ENCODE measurements at regions not wholly inside any gene's neighbourhood (a gene's known extent, or its start where the extent isn't known, plus 50 kb on each side); places are given as distances from the start of the nearest gene placed in this dataset.

DNA sequence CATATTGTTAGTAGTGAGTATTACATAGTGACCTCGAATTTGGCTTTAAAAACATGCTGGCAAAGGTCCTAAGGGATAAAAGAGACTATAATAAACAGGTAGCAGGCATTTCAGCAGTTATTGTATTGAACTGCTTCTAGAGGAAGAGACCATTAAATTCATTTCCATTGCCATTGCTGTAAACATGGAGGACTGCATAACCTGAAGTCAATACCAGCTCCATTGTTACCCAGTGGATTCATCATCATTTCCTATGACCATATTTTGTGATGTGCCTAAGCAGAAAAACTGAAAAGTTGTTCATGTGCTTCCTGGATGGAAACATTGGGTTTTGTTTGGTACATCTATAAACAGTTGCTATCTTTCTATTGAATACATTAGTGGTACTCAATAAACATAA is 482.5 kb upstream of the UBE2E2 start:
- TF ChIP-seq, protein P1, sequence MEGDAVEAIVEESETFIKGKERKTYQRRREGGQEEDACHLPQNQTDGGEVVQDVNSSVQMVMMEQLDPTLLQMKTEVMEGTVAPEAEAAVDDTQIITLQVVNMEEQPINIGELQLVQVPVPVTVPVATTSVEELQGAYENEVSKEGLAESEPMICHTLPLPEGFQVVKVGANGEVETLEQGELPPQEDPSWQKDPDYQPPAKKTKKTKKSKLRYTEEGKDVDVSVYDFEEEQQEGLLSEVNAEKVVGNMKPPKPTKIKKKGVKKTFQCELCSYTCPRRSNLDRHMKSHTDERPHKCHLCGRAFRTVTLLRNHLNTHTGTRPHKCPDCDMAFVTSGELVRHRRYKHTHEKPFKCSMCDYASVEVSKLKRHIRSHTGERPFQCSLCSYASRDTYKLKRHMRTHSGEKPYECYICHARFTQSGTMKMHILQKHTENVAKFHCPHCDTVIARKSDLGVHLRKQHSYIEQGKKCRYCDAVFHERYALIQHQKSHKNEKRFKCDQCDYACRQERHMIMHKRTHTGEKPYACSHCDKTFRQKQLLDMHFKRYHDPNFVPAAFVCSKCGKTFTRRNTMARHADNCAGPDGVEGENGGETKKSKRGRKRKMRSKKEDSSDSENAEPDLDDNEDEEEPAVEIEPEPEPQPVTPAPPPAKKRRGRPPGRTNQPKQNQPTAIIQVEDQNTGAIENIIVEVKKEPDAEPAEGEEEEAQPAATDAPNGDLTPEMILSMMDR (IDR thresholded peaks at IDR 0.05), result no peak
- TF ChIP-seq POLR2AphosphoS5 (IDR thresholded peaks at IDR 0.05; ENCODE audit: low read depth, low read length) (no peak), YY1 (IDR thresholded peaks at IDR 0.05; ENCODE audit: low read depth) (no peak), RAD21 (IDR thresholded peaks at IDR 0.05; ENCODE audit: low read length) (no peak), EZH2phosphoT487 (IDR thresholded peaks at IDR 0.05; ENCODE audit: borderline replicate concordance, low read depth) (no peak), NFIC (IDR thresholded peaks at IDR 0.05; ENCODE audit: borderline replicate concordance) (no peak), TAF1 (IDR thresholded peaks at IDR 0.05; ENCODE audit: borderline replicate concordance, low read depth, low read length) (no peak), GABPA (IDR thresholded peaks at IDR 0.05; ENCODE audit: low read depth) (no peak), MXI1 (IDR thresholded peaks at IDR 0.05; ENCODE audit: low read depth, low read length) (no peak), RXRA (IDR thresholded peaks at IDR 0.05; ENCODE audit: borderline replicate concordance, low read depth) (no peak)
- TF ChIP-seq, protein P2, sequence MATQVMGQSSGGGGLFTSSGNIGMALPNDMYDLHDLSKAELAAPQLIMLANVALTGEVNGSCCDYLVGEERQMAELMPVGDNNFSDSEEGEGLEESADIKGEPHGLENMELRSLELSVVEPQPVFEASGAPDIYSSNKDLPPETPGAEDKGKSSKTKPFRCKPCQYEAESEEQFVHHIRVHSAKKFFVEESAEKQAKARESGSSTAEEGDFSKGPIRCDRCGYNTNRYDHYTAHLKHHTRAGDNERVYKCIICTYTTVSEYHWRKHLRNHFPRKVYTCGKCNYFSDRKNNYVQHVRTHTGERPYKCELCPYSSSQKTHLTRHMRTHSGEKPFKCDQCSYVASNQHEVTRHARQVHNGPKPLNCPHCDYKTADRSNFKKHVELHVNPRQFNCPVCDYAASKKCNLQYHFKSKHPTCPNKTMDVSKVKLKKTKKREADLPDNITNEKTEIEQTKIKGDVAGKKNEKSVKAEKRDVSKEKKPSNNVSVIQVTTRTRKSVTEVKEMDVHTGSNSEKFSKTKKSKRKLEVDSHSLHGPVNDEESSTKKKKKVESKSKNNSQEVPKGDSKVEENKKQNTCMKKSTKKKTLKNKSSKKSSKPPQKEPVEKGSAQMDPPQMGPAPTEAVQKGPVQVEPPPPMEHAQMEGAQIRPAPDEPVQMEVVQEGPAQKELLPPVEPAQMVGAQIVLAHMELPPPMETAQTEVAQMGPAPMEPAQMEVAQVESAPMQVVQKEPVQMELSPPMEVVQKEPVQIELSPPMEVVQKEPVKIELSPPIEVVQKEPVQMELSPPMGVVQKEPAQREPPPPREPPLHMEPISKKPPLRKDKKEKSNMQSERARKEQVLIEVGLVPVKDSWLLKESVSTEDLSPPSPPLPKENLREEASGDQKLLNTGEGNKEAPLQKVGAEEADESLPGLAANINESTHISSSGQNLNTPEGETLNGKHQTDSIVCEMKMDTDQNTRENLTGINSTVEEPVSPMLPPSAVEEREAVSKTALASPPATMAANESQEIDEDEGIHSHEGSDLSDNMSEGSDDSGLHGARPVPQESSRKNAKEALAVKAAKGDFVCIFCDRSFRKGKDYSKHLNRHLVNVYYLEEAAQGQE (IDR thresholded peaks at IDR 0.05; ENCODE audit: low read depth, low read length), result no peak
- TF ChIP-seq, protein P3, sequence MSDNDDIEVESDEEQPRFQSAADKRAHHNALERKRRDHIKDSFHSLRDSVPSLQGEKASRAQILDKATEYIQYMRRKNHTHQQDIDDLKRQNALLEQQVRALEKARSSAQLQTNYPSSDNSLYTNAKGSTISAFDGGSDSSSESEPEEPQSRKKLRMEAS (IDR thresholded peaks at IDR 0.05; ENCODE audit: low read depth), result no peak
- TF ChIP-seq, protein P4, sequence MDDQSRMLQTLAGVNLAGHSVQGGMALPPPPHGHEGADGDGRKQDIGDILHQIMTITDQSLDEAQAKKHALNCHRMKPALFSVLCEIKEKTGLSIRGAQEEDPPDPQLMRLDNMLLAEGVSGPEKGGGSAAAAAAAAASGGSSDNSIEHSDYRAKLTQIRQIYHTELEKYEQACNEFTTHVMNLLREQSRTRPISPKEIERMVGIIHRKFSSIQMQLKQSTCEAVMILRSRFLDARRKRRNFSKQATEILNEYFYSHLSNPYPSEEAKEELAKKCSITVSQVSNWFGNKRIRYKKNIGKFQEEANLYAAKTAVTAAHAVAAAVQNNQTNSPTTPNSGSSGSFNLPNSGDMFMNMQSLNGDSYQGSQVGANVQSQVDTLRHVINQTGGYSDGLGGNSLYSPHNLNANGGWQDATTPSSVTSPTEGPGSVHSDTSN (IDR thresholded peaks at IDR 0.05), result no peak

All from SK-N-SH (cell line).